ENCODE measurements at regions not wholly inside any gene's neighbourhood (a gene's known extent, or its start where the extent isn't known, plus 50 kb on each side); places are given as distances from the start of the nearest gene placed in this dataset.

DNA sequence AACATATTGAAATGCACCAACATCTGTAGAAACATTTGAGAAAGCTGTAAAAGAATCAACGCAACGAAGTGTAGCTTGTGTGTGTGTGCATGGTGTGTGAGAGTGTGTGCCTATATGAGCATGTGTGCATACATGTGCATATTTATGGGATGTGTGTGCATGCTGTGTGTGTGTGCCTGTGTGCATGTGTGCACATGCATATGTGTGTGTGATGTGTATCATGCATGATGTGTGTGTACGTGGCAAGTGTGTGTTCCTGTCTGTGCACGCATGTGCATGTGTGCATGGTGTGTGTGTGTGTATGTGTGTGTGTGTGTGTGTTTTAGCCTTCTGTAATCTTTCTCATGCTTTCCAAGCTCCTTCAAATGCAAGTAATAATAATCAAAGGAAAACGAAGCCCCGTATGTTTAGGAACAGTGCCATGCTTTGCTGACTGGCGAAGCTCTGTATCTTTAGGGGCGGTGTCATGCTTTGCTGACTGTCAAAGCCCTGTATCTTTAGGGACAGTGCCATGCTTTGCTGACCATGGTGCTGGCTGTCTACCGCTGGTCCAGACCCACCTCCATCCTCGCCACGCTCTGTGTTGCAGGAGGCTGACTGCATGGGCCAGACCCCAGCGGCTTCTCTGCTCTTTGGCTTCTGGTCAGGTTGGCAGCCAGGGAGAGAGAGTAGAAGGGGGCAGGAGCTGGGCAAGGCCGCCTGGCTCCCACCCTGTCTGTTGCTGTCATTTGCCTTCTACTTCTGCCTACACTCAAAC lies 129.2 kb downstream of the ASB1 start:
- no peak for TF ChIP-seq POLR2A (IDR thresholded peaks at IDR 0.05; ENCODE audit: low read length)
- no peak for TF ChIP-seq GATA1 (IDR thresholded peaks at IDR 0.05; ENCODE audit: low read depth, low read length)
